ENCODE measurements at regions not wholly inside any gene's neighbourhood (a gene's known extent, or its start where the extent isn't known, plus 50 kb on each side); places are given as distances from the start of the nearest gene placed in this dataset.

DNA sequence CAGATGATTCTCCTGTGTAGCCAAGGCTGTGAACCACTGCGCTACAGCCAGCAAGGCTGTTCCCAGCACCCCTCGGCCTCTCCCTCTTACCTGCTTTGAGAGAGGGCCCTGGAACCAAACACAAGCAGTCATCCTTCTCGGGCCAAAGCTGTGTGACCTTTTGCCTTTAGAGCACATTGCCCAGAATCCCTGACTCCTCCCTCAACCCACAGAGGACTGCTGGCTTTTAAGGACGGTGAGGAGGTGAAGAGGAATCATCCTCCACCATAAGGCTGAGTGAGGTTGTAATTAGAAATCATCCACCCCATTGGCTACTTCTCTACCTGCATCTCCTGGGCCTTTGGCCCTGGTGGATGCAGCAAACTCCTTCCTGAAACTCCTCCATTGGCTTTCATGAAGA is 93.6 kb upstream of the PJA1 start:
- CTCF ChIA-PET: interaction anchor here (0.8 kb wide), 1 partner anchor 159 kb away, joined by 4 read pairs; no protein-coding TSS in a partner anchor
- Mint-ChIP-seq H3K27ac (ENCODE audit: low read depth, unreplicated experiment) (no peak overlapping the region), H3K36me3 (ENCODE audit: insufficient read depth, unreplicated experiment) (no peaks in the 10 kb centered on the region), H3K4me3 (ENCODE audit: unreplicated experiment) (no peak overlapping the region), H3K27me3 (ENCODE audit: insufficient read depth, unreplicated experiment) (peaks cover 75% of the 10 kb centered on the region), H3K4me1 (ENCODE audit: insufficient read depth, unreplicated experiment) (no peaks in the 10 kb centered on the region), H3K9me3 (ENCODE audit: unreplicated experiment) (no peaks in the 10 kb centered on the region)
- TF ChIP-seq, protein P1, sequence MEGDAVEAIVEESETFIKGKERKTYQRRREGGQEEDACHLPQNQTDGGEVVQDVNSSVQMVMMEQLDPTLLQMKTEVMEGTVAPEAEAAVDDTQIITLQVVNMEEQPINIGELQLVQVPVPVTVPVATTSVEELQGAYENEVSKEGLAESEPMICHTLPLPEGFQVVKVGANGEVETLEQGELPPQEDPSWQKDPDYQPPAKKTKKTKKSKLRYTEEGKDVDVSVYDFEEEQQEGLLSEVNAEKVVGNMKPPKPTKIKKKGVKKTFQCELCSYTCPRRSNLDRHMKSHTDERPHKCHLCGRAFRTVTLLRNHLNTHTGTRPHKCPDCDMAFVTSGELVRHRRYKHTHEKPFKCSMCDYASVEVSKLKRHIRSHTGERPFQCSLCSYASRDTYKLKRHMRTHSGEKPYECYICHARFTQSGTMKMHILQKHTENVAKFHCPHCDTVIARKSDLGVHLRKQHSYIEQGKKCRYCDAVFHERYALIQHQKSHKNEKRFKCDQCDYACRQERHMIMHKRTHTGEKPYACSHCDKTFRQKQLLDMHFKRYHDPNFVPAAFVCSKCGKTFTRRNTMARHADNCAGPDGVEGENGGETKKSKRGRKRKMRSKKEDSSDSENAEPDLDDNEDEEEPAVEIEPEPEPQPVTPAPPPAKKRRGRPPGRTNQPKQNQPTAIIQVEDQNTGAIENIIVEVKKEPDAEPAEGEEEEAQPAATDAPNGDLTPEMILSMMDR (IDR thresholded peaks at IDR 0.05; ENCODE audit: unreplicated experiment): no peak
- DNase-seq (ENCODE audit: unreplicated experiment): no peak
- BruUV-seq (replicated peaks): no TSS peak
- intact Hi-C loops (cut with micrococcal nuclease): no loop called here
- POLR2A ChIA-PET: no interaction called here

DNA sequence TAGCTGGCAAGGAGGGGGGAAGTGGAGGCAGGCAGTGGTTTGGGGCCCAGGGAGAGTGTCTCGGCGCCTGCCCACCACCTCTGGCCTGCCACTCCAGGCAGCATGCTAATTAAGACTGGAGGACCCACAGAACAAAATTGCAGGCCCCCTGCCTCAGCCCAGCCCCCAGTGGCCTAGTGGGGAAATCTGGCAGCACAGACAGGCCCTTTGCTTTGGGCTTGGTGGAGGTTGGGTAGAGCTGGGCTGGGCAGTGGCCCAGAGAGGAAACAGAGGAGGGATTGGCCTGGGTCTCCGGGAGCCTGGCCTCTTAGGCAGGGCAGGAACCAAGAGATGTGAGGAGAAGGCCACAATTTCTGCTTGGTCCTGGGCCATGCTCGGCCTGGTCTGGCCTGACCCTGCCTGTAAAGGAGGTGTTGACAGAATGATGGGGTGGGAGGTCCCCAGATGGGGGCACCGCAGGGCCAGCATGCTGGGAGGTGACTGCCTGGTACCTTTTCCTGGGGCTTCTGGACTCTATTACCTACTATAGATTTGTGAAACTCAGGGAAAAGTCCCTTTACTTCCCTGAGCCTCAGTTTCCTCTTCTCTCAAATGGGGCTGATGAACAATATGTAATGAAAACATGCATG is 92.4 kb upstream of the PJA1 start:
- DNase-seq (ENCODE audit: unreplicated experiment): no peak
- H3K9me3 Mint-ChIP-seq (ENCODE audit: unreplicated experiment): no peaks in the 10 kb centered on the region
- no TSS peak for BruUV-seq (replicated peaks)
- ChIA-PET POLR2A (no interaction called here), CTCF (no interaction called here)
- intact Hi-C loops (cut with micrococcal nuclease): no loop called here
- no peaks in the 10 kb centered on the region for H3K4me1 Mint-ChIP-seq (ENCODE audit: insufficient read depth, unreplicated experiment)
- H3K4me3 Mint-ChIP-seq (ENCODE audit: unreplicated experiment): no peak overlapping the region
- TF ChIP-seq, protein P1 (IDR thresholded peaks at IDR 0.05; ENCODE audit: unreplicated experiment): no peak
- H3K36me3 Mint-ChIP-seq (ENCODE audit: insufficient read depth, unreplicated experiment): no peaks in the 10 kb centered on the region
- H3K27me3 Mint-ChIP-seq (ENCODE audit: insufficient read depth, unreplicated experiment): peaks cover 64% of the 10 kb centered on the region
- no peak overlapping the region for H3K27ac Mint-ChIP-seq (ENCODE audit: low read depth, unreplicated experiment)

DNA sequence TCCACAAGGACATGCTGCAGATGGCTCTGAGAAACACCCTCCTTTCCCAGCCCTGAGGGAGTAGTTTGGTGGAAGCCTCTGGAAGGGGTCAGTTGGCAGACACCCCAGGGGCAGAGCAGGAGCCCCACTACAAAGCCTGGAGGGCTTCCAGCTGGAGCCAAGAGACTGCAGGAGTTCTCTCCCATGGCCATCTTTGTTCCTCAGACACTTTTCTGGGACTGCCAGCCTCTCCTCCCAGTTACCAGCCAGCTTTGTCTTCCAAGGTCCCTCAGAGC is 91.0 kb upstream of the PJA1 start:
- ChIA-PET CTCF (no interaction called here), POLR2A (no interaction called here)
- H3K4me1 Mint-ChIP-seq (ENCODE audit: insufficient read depth, unreplicated experiment): no peaks in the 10 kb centered on the region
- TF ChIP-seq, protein P1 (IDR thresholded peaks at IDR 0.05; ENCODE audit: unreplicated experiment): no peak
- no peak overlapping the region for H3K27ac Mint-ChIP-seq (ENCODE audit: low read depth, unreplicated experiment)
- intact Hi-C loops (cut with micrococcal nuclease): no loop called here
- no peaks in the 10 kb centered on the region for H3K9me3 Mint-ChIP-seq (ENCODE audit: unreplicated experiment)
- no peak for DNase-seq (ENCODE audit: unreplicated experiment)
- peaks cover 56% of the 10 kb centered on the region for H3K27me3 Mint-ChIP-seq (ENCODE audit: insufficient read depth, unreplicated experiment)
- BruUV-seq (replicated peaks): no TSS peak
- no peaks in the 10 kb centered on the region for H3K36me3 Mint-ChIP-seq (ENCODE audit: insufficient read depth, unreplicated experiment)
- H3K4me3 Mint-ChIP-seq (ENCODE audit: unreplicated experiment): no peak overlapping the region

DNA sequence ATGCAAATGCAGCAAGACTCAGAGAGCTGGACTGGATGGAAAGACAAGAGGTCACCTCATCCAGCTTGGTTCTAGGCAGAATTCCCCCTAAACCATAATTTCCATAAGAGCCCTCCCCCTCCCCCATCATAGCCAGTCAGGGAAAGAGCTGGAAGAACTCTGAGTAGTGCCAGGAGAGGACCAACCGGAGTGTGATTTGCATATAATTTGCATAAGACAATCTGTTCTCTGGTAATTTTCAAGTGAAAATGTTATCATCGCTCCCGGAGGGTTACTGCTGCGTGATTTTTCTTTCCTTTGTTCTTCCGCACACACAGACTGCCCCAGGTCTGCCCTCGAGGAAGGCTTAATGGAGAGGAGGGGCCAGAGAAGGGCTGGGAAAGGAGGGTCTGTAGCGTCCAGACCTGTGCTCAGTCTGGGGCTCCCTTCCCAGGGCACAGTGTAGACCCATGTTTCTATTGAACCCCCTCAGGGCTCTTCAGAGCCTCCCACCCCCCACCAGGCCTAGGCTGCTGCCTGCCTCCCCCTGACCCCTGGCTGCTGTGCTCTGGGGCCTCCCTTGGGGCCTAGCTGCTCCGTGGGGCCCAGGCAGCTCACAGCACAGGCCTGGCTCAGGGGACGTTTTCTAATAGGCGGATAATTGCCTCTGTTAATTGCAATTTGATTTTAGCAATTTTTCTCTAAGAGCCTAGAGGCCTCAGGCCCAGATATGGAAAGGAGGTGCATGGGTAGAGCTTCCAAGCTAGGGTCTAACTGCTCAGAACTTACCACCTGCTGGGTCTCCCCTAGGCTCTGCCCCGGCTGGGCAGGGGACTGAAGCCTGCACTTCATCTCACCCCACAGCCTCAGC is 90.4 kb upstream of the PJA1 start:
- Mint-ChIP-seq H3K4me1 (ENCODE audit: insufficient read depth, unreplicated experiment) (no peaks in the 10 kb centered on the region), H3K36me3 (ENCODE audit: insufficient read depth, unreplicated experiment) (no peaks in the 10 kb centered on the region), H3K27ac (ENCODE audit: low read depth, unreplicated experiment) (no peak overlapping the region), H3K27me3 (ENCODE audit: insufficient read depth, unreplicated experiment) (peaks cover 62% of the 10 kb centered on the region), H3K4me3 (ENCODE audit: unreplicated experiment) (no peak overlapping the region), H3K9me3 (ENCODE audit: unreplicated experiment) (no peaks in the 10 kb centered on the region)
- ChIA-PET CTCF (no interaction called here), POLR2A (no interaction called here)
- BruUV-seq (replicated peaks): no TSS peak
- intact Hi-C loops (cut with micrococcal nuclease): no loop called here
- DNase-seq (ENCODE audit: unreplicated experiment): no peak
- TF ChIP-seq, protein P1 (IDR thresholded peaks at IDR 0.05; ENCODE audit: unreplicated experiment): no peak
